ENCODE measurements at regions not wholly inside any gene's neighbourhood (a gene's known extent, or its start where the extent isn't known, plus 50 kb on each side); places are given as distances from the start of the nearest gene placed in this dataset.

DNA sequence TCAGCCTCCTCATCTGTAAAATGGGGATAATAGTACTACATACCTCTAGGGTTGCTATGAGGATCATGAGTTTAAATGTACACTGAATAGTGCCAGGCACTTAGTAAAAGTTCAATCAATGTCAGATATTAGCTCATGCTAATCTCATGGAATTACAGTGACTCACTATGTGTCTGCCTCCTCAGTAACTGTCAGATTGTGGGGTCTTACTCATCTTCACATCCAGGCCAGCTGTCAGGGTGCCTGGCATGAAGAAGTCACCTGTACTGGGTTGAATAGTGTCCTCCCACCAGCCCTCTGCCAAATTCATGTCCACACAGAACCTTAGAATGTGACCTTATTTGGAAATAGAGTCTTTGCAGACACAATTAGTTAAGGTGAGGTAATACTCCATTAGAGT is 54.3 kb upstream of the STIM2 start:
- Histone ChIP-seq H3K36me3 (ENCODE audit: control insufficient read depth in 2 of 3, insufficient read depth in 3 of 3, low read length in 3 of 3) (no peaks in the 10 kb centered on the region), H3K4me1 (ENCODE audit: control insufficient read depth in 2 of 2, insufficient read depth in 2 of 2, low read length in 2 of 2) (peaks cover 0 to under 1% of the 10 kb centered on the region in 2 donors), H3K9me3 (ENCODE audit: control insufficient read depth in 2 of 3, low read length in 3 of 3) (no peaks in the 10 kb centered on the region), H3K27me3 (ENCODE audit: control insufficient read depth in 2 of 2, insufficient read depth in 2 of 2, low read length in 2 of 2) (no peaks in the 10 kb centered on the region), H3K4me3 (ENCODE audit: low read length) (no peak overlapping the region), H3K27ac (ENCODE audit: low read depth, low read length) (no peak overlapping the region)
- Mint-ChIP-seq H3K36me3 (peaks cover 3 to 8% (median 5%) of the 10 kb centered on the region in 5 donors), H3K27ac (peak overlapping the region in 1 of 9 donors; percentile 78), H3K27me3 (no peaks in the 10 kb centered on the region), H3K4me3 (no peak overlapping the region), H3K9me3 (peaks cover 0 to 8% (median 5%) of the 10 kb centered on the region in 11 donors), H3K4me1 (peaks cover 5 to 13% (median 5%) of the 10 kb centered on the region in 7 donors)
- ChIA-PET POLR2A (no interaction called here), CTCF (no interaction called here)
- no peak for ATAC-seq
- intact Hi-C loops (cut with micrococcal nuclease): no loop called here
- no peak for DNase-seq

DNA sequence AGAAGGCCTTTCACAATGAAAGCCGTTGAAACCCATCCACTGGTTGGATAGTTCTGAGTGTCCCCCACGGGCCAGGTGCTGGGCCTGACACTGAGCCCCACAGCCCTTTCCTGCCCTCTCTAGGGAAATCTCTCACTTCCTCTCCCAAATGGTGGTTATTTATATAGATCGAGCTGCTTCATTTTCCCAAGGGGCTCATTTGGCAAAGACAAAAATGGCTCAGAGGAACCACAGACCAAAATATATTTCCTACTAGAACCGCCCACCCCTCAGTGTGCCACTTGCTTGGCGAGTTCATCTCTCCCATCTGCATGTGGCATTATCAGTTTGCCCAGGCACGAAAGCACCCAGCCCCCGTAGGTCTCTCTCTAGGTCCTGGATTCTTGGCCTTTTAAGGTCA is 53.3 kb upstream of the STIM2 start:
- ChIA-PET POLR2A (no interaction called here), CTCF (interaction anchor here (0.6 kb wide), 1 partner anchor 192 kb away, joined by 3 read pairs; no protein-coding TSS in a partner anchor)
- Mint-ChIP-seq H3K36me3 (peaks cover 4 to 8% (median 7%) of the 10 kb centered on the region in 5 donors), H3K27me3 (no peaks in the 10 kb centered on the region), H3K27ac (peak overlapping the region in 2 of 9 donors; percentile 9 to 41), H3K4me3 (no peak overlapping the region), H3K4me1 (peaks cover 11 to 23% (median 15%) of the 10 kb centered on the region in 7 donors), H3K9me3 (peaks cover 0 to 10% (median 6%) of the 10 kb centered on the region in 11 donors)
- no peak for ATAC-seq
- H3K9me3 ChIP-seq (ENCODE audit: control insufficient read depth in 2 of 3, low read length in 3 of 3): no peaks in the 10 kb centered on the region
- intact Hi-C loops (cut with micrococcal nuclease): no loop called here
- H3K27ac ChIP-seq (ENCODE audit: low read depth, low read length): no peak overlapping the region
- no peak overlapping the region for H3K4me3 ChIP-seq (ENCODE audit: low read length)
- no peaks in the 10 kb centered on the region for H3K27me3 ChIP-seq (ENCODE audit: control insufficient read depth in 2 of 2, insufficient read depth in 2 of 2, low read length in 2 of 2)
- peaks cover 8 to 11% of the 10 kb centered on the region in 2 donors for H3K4me1 ChIP-seq (ENCODE audit: control insufficient read depth in 2 of 2, insufficient read depth in 2 of 2, low read length in 2 of 2)
- H3K36me3 ChIP-seq (ENCODE audit: control insufficient read depth in 2 of 3, insufficient read depth in 3 of 3, low read length in 3 of 3): no peaks in the 10 kb centered on the region
- DNase-seq: no peak

DNA sequence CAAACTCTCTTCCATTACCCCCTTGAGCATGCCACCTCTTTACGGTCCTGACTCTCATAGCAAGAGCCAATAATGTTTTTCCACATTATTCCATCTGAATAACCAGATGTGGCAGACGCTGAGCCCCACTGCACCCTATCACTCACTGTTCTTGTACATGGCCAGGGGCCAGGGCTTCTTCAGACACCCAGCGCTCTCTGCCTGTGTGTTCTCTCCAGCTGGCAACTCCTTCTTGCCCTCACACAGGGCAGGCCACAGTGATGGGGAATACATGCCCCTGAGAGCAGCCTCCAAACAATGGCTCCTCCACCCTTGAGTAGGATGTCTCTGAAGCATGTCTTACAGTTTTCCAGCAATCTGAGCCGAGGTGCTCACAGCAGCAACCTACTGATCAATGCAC is 50.8 kb upstream of the STIM2 start:
- no peaks in the 10 kb centered on the region for H3K27me3 Mint-ChIP-seq
- H3K27ac Mint-ChIP-seq: no peak overlapping the region
- Histone ChIP-seq H3K4me3 (ENCODE audit: low read length) (no peak overlapping the region), H3K27ac (ENCODE audit: low read depth, low read length) (no peak overlapping the region), H3K36me3 (ENCODE audit: control insufficient read depth in 2 of 3, insufficient read depth in 3 of 3, low read length in 3 of 3) (no peaks in the 10 kb centered on the region), H3K4me1 (ENCODE audit: control insufficient read depth in 2 of 2, insufficient read depth in 2 of 2, low read length in 2 of 2) (peaks cover 11 to 16% of the 10 kb centered on the region in 2 donors), H3K9me3 (ENCODE audit: control insufficient read depth in 2 of 3, low read length in 3 of 3) (no peaks in the 10 kb centered on the region), H3K27me3 (ENCODE audit: control insufficient read depth in 2 of 2, insufficient read depth in 2 of 2, low read length in 2 of 2) (no peaks in the 10 kb centered on the region)
- ATAC-seq (no peak), DNase-seq (no peak)
- ChIA-PET POLR2A (no interaction called here), CTCF (no interaction called here)
- H3K4me1 Mint-ChIP-seq: peaks cover 13 to 25% (median 17%) of the 10 kb centered on the region in 7 donors
- peaks cover 4 to 12% (median 7%) of the 10 kb centered on the region in 5 donors for H3K36me3 Mint-ChIP-seq
- intact Hi-C loops (cut with micrococcal nuclease): no loop called here
- peaks cover 0 to 10% (median 6%) of the 10 kb centered on the region in 11 donors for H3K9me3 Mint-ChIP-seq
- H3K4me3 Mint-ChIP-seq: no peak overlapping the region

Measured in naive thymus-derived CD4-positive, alpha-beta T cell (primary cell).